NB4 (cell line): ENCODE measurements at regions not wholly inside any gene's neighbourhood (a gene's known extent, or its start where the extent isn't known, plus 50 kb on each side); places are given as distances from the start of the nearest gene placed in this dataset.
"Not testable (repeated sequence)": the region's sequence is repeated elsewhere in the genome, so short reads cannot be mapped to it uniquely, and the experiment has no call there.

Experiments used
- MYC ChIP-seq: IDR thresholded peaks from 2 replicates; pipeline ENCODE4 v1.6.1; 2011; ENCODE audit warnings: low read depth, low read length
- POLR2A ChIP-seq: IDR thresholded peaks from 2 replicates; pipeline ENCODE4 v1.6.1; 2011; ENCODE audit warnings: mild to moderate bottlenecking; ENCODE audit not compliant: insufficient read length; ENCODE audit errors: extremely low read depth
- TF ChIP-seq, protein P1 (sequence below): IDR thresholded peaks from 2 replicates; pipeline ENCODE4 v1.6.1; 2011; ENCODE audit warnings: low read depth, low read length
- TF ChIP-seq, protein P2 (sequence below): IDR thresholded peaks from one replicate; pipeline ENCODE4 v1.5.1; 2012; ENCODE audit warnings: low read depth, low read length

DNA sequence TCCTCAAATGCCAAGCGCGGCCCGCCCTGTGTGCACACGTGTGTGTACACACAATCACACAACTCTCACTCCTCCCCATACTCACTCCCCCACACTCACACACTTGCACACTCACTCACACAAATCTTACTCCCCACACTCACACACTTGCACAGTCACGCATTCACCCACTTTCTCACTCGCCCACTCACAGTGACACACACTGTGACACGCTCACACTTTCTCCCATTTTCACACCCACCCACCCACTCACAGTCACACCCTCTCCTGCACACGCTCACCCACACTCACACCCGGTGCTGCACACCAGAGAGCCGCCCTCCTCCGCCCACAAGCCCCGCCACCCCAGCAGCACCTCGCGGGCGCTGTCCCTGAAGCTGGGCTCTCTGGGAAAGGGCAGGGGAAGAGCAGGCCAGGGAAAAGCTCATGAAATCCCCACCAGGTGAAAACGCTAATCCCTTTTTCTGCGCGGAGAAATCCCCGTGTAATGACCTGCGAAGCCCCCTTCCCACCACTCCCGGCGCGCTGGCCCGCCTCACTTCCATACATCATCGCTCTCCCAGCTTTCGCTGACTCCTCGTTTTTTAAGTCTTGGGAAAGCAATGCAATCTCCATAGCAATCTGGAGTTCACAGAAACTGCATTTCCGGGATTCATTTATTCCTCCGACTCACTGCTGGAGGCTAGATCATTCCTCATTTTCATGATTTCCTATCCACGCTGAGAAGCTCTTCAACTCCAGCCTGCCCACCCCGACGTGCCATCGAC lies 211.6 kb upstream of the LRRC61 start:
- TF ChIP-seq POLR2A, MYC: not testable (repeated sequence)
- TF ChIP-seq, protein P1, sequence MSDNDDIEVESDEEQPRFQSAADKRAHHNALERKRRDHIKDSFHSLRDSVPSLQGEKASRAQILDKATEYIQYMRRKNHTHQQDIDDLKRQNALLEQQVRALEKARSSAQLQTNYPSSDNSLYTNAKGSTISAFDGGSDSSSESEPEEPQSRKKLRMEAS: not testable (repeated sequence)
- TF ChIP-seq, protein P2, sequence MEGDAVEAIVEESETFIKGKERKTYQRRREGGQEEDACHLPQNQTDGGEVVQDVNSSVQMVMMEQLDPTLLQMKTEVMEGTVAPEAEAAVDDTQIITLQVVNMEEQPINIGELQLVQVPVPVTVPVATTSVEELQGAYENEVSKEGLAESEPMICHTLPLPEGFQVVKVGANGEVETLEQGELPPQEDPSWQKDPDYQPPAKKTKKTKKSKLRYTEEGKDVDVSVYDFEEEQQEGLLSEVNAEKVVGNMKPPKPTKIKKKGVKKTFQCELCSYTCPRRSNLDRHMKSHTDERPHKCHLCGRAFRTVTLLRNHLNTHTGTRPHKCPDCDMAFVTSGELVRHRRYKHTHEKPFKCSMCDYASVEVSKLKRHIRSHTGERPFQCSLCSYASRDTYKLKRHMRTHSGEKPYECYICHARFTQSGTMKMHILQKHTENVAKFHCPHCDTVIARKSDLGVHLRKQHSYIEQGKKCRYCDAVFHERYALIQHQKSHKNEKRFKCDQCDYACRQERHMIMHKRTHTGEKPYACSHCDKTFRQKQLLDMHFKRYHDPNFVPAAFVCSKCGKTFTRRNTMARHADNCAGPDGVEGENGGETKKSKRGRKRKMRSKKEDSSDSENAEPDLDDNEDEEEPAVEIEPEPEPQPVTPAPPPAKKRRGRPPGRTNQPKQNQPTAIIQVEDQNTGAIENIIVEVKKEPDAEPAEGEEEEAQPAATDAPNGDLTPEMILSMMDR: not testable (repeated sequence)
